OCI-LY3 (cell line): ENCODE measurements at regions not wholly inside any gene's neighbourhood (a gene's known extent, or its start where the extent isn't known, plus 50 kb on each side); places are given as distances from the start of the nearest gene placed in this dataset.

Source experiments
- CTCF ChIP-seq: fragments of 200-600, 300-600 bp; sonication (generic); IDR thresholded peaks from 2 replicates; pipeline ENCODE4 v1.5.1; 2014; ENCODE audit warnings: antibody characterized with exemption, low read length, low read depth
- EZH2phosphoT487 ChIP-seq: fragments of 200-600 bp; shearing (Covaris generic); IDR thresholded peaks from 2 replicates; pipeline ENCODE4 v1.6.1; 2018; ENCODE audit warnings: antibody characterized with exemption, mixed run types, low read depth

GRCh38 chr9:124135813-124136365, 121.9 kb upstream of the NEK6 start:
- no peak for TF ChIP-seq CTCF
- no peak for TF ChIP-seq EZH2phosphoT487
